Kidney epithelial cell (primary cell): ENCODE measurements at regions not wholly inside any gene's neighbourhood (a gene's known extent, or its start where the extent isn't known, plus 50 kb on each side); places are given as distances from the start of the nearest gene placed in this dataset.

Experiments
- DNase-seq: peaks from one replicate; pipeline ENCODE4 v3.0.0-alpha.2; 2010; ENCODE audit warnings: low read depth
- H3K27me3 ChIP-seq: 2 replicates; pipeline ENCODE4 v1.6.0; 2011; ENCODE audit warnings: low read length; ENCODE audit not compliant: control insufficient read depth, insufficient read depth
- H3K36me3 ChIP-seq: 2 replicates; pipeline ENCODE4 v1.5.1; 2011; ENCODE audit warnings: low read length; ENCODE audit not compliant: control insufficient read depth, insufficient read depth
- H3K4me3 ChIP-seq: 2 replicates; pipeline ENCODE4 v1.5.1; 2011; ENCODE audit warnings: low read depth, mild to moderate bottlenecking, control low read depth, low read length
- TF ChIP-seq, protein P1 (sequence below): IDR thresholded peaks from 2 replicates; pipeline ENCODE4 v1.5.1; 2011; ENCODE audit warnings: mild to moderate bottlenecking, moderate library complexity, low read length, control low read depth, inconsistent platforms; ENCODE audit not compliant: insufficient read depth, poor library complexity, severe bottlenecking

DNA sequence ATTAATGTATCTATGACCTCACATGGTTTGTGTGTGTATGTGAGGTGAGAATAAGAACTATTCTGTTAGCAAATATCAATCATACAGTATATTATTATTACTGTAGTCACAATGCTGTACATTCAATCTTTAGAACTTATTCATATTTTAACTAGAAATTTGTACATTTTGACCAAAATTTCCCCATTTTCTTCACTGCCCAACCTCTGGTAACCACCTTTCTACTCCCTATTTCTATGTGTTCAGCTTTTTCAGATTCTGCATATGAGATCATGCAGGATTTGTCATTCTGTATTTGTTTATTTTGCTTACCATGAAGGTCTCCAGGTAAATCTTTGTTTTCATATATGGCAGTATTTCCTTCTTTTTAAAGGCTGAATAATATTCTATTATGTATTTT, 607.9 kb downstream of the SLCO4C1 start:
- Histone ChIP-seq H3K4me3 (no peak overlapping the region), H3K27me3 (no peaks in the 10 kb centered on the region), H3K36me3 (no peaks in the 10 kb centered on the region)
- TF ChIP-seq, protein P1, sequence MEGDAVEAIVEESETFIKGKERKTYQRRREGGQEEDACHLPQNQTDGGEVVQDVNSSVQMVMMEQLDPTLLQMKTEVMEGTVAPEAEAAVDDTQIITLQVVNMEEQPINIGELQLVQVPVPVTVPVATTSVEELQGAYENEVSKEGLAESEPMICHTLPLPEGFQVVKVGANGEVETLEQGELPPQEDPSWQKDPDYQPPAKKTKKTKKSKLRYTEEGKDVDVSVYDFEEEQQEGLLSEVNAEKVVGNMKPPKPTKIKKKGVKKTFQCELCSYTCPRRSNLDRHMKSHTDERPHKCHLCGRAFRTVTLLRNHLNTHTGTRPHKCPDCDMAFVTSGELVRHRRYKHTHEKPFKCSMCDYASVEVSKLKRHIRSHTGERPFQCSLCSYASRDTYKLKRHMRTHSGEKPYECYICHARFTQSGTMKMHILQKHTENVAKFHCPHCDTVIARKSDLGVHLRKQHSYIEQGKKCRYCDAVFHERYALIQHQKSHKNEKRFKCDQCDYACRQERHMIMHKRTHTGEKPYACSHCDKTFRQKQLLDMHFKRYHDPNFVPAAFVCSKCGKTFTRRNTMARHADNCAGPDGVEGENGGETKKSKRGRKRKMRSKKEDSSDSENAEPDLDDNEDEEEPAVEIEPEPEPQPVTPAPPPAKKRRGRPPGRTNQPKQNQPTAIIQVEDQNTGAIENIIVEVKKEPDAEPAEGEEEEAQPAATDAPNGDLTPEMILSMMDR: no peak
- no peak for DNase-seq

DNA sequence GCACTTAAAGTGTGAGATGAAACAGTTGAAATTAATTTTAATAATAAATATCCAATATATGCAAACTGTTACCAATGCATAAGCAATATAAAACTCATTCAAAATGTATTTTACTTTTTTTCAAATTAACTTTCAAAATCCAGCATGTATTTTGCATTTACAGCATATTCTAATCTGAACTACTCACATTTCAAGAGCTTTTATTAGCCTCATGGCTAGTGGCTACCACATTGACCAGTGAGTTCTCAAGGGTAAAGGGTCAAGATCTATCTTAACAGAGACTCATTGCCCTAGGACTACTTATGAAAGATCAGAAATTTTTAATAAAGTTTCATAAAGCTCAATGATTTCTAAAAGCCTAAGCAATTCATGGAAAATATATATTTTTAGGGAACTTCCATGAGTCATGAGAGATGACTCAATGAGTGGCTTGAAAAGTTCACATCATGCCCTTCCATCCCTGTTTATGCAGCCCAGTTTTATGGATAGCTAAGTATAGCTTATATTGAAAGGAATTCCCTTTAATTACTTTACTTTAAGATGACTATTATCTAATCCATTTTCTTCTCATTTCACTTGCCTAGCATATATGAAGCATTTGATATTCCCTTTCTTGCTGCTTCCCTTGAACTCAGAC, 608.6 kb downstream of the SLCO4C1 start:
- TF ChIP-seq, protein P1: no peak
- no peak for DNase-seq
- H3K27me3 ChIP-seq: no peaks in the 10 kb centered on the region
- no peak overlapping the region for H3K4me3 ChIP-seq
- H3K36me3 ChIP-seq: no peaks in the 10 kb centered on the region

- no peaks in the 10 kb centered on the region for H3K27me3 ChIP-seq
- H3K4me3 ChIP-seq: no peak overlapping the region
- no peaks in the 10 kb centered on the region for H3K36me3 ChIP-seq
- TF ChIP-seq, protein P1: no peak
- no peak for DNase-seq
Measured at GRCh38 chr5:101686536-101687157, 609.4 kb downstream of the SLCO4C1 start.

- Histone ChIP-seq H3K4me3 (no peak overlapping the region), H3K36me3 (no peaks in the 10 kb centered on the region), H3K27me3 (no peaks in the 10 kb centered on the region)
- TF ChIP-seq, protein P1: no peak
- DNase-seq: no peak
Measured at GRCh38 chr5:101679816-101680215, 616.3 kb downstream of the SLCO4C1 start.

- Histone ChIP-seq H3K4me3 (no peak overlapping the region), H3K27me3 (no peaks in the 10 kb centered on the region), H3K36me3 (no peaks in the 10 kb centered on the region)
- peak; percentile 26 for DNase-seq
- TF ChIP-seq, protein P1: peak; percentile 93
Measured at GRCh38 chr5:101678481-101679193, 617.4 kb downstream of the SLCO4C1 start.
